ENCODE measurements at regions not wholly inside any gene's neighbourhood (a gene's known extent, or its start where the extent isn't known, plus 50 kb on each side); places are given as distances from the start of the nearest gene placed in this dataset.

GRCh38 chr5:112016980-112017379 lies 260.0 kb upstream of the NREP start:
- Histone ChIP-seq H3K4me3 (replicated peaks; ENCODE audit: insufficient read depth, low read length) (no peak overlapping the region), H3K27me3 (ENCODE audit: insufficient read depth, poor library complexity, severe bottlenecking) (no peaks in the 10 kb centered on the region), H3K27ac (replicated peaks) (no peak overlapping the region)
- no peak for DNase-seq (ENCODE audit: low read depth in 1 of 2, low spot score in 1 of 2)
- no peak for TF ChIP-seq SPI1 (IDR thresholded peaks at IDR 0.05; ENCODE audit: borderline replicate concordance, low read depth)
- no peak for TF ChIP-seq CTCF (IDR thresholded peaks at IDR 0.05; ENCODE audit: insufficient read depth, low read length)
- no peak for TF ChIP-seq POLR2AphosphoS5 (IDR thresholded peaks at IDR 0.05; ENCODE audit: low read depth)
- no peak for TF ChIP-seq REST (IDR thresholded peaks at IDR 0.05; ENCODE audit: insufficient replicate concordance, low read depth)
- TF ChIP-seq GABPA (IDR thresholded peaks at IDR 0.05; ENCODE audit: low read depth) = no peak

GRCh38 chr5:112014783-112015395 lies 257.9 kb upstream of the NREP start:
- Histone ChIP-seq H3K4me3 (replicated peaks; ENCODE audit: insufficient read depth, low read length) (no peak overlapping the region), H3K27me3 (ENCODE audit: insufficient read depth, poor library complexity, severe bottlenecking) (no peaks in the 10 kb centered on the region), H3K27ac (replicated peaks) (no peak overlapping the region)
- no peak for DNase-seq (ENCODE audit: low read depth in 1 of 2, low spot score in 1 of 2)
- TF ChIP-seq CTCF (IDR thresholded peaks at IDR 0.05; ENCODE audit: insufficient read depth, low read length) = no peak
- TF ChIP-seq SPI1 (IDR thresholded peaks at IDR 0.05; ENCODE audit: borderline replicate concordance, low read depth) = no peak
- TF ChIP-seq GABPA (IDR thresholded peaks at IDR 0.05; ENCODE audit: low read depth) = no peak
- no peak for TF ChIP-seq REST (IDR thresholded peaks at IDR 0.05; ENCODE audit: insufficient replicate concordance, low read depth)
- no peak for TF ChIP-seq POLR2AphosphoS5 (IDR thresholded peaks at IDR 0.05; ENCODE audit: low read depth)

- no peaks in the 10 kb centered on the region for H3K27me3 ChIP-seq (ENCODE audit: insufficient read depth, poor library complexity, severe bottlenecking)
- H3K4me3 ChIP-seq (replicated peaks; ENCODE audit: insufficient read depth, low read length) = no peak overlapping the region
- DNase-seq (ENCODE audit: low read depth in 1 of 2, low spot score in 1 of 2) = no peak
- TF ChIP-seq CTCF (IDR thresholded peaks at IDR 0.05; ENCODE audit: insufficient read depth, low read length) (no peak), GABPA (IDR thresholded peaks at IDR 0.05; ENCODE audit: low read depth) (no peak), POLR2AphosphoS5 (IDR thresholded peaks at IDR 0.05; ENCODE audit: low read depth) (no peak), REST (IDR thresholded peaks at IDR 0.05; ENCODE audit: insufficient replicate concordance, low read depth) (no peak)
- no peak overlapping the region for H3K27ac ChIP-seq (replicated peaks)
These were observed 256.7 kb upstream of the NREP start for GRCh38 chr5:112013660-112014059.
